DOHH2 (cell line): ENCODE measurements at regions not wholly inside any gene's neighbourhood (a gene's known extent, or its start where the extent isn't known, plus 50 kb on each side); places are given as distances from the start of the nearest gene placed in this dataset.

Experiments used
- EZH2phosphoT487 ChIP-seq: fragments of 200-600 bp; sonication (generic); IDR thresholded peaks from 2 replicates; pipeline ENCODE4 v1.6.1; 2017; ENCODE audit warnings: borderline replicate concordance, mild to moderate bottlenecking, antibody characterized with exemption, low read length, moderate library complexity, mixed read lengths
- TF ChIP-seq, protein P1 (sequence below): fragments of 200-600 bp; sonication (generic); IDR thresholded peaks from one replicate; pipeline ENCODE4 v1.5.1; 2014; ENCODE audit warnings: antibody characterized with exemption, mild to moderate bottlenecking, low read depth, low read length; ENCODE audit not compliant: poor library complexity, severe bottlenecking

DNA sequence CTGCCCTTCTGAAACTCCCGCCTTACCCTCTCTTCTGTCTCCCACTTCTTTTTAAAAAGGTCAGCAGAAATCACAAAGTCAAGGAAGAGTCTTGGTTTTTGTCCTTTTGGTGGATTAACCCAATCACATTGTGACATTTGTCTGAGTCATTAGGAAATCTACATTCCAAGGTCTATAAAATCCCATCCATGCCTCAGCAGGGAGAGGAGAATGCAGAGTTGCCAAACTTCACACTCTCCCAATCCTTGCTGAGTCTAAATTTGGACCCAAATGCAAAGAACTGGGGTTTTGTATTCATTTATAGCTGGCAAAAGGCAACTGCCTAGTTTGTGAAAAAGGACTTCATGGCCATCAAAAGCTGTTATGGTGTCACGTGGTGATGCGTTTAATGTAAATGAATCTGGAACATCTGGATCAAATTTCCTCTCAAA is 67.9 kb downstream of the TMEM30B start:
- TF ChIP-seq, protein P1, sequence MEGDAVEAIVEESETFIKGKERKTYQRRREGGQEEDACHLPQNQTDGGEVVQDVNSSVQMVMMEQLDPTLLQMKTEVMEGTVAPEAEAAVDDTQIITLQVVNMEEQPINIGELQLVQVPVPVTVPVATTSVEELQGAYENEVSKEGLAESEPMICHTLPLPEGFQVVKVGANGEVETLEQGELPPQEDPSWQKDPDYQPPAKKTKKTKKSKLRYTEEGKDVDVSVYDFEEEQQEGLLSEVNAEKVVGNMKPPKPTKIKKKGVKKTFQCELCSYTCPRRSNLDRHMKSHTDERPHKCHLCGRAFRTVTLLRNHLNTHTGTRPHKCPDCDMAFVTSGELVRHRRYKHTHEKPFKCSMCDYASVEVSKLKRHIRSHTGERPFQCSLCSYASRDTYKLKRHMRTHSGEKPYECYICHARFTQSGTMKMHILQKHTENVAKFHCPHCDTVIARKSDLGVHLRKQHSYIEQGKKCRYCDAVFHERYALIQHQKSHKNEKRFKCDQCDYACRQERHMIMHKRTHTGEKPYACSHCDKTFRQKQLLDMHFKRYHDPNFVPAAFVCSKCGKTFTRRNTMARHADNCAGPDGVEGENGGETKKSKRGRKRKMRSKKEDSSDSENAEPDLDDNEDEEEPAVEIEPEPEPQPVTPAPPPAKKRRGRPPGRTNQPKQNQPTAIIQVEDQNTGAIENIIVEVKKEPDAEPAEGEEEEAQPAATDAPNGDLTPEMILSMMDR: no peak
- no peak for TF ChIP-seq EZH2phosphoT487
